Mucosa of rectum (tissue), 2 donors: ENCODE measurements at regions not wholly inside any gene's neighbourhood (a gene's known extent, or its start where the extent isn't known, plus 50 kb on each side); places are given as distances from the start of the nearest gene placed in this dataset.

Experiments
- H3K27ac ChIP-seq, 2 donors: one replicate each; pipeline ENCODE4 v1.7.0; 2013; ENCODE audit warnings: inconsistent platforms in 2 of 2, low read depth in 2 of 2, low read length in 2 of 2
- H3K27me3 ChIP-seq, 2 donors: one replicate each; pipeline ENCODE4 v1.7.0; 2013; ENCODE audit warnings: low read length in 2 of 2; ENCODE audit not compliant: control insufficient read depth in 2 of 2, insufficient read depth in 2 of 2
- H3K36me3 ChIP-seq, 2 donors: one replicate each; pipeline ENCODE4 v1.7.0; 2013; ENCODE audit warnings: low read length in 2 of 2; ENCODE audit not compliant: control insufficient read depth in 2 of 2, insufficient read depth in 2 of 2
- H3K4me1 ChIP-seq, 2 donors: one replicate each; pipeline ENCODE4 v1.7.0; 2013; ENCODE audit warnings: low read length in 2 of 2, mild to moderate bottlenecking in 1 of 2; ENCODE audit not compliant: control insufficient read depth in 2 of 2, insufficient read depth in 2 of 2
- H3K4me3 ChIP-seq, 2 donors: one replicate each; pipeline ENCODE4 v1.7.0; 2013; ENCODE audit warnings: low read length in 2 of 2
- H3K9ac ChIP-seq, 2 donors: one replicate each; pipeline ENCODE4 v1.7.0; 2013; ENCODE audit warnings: low read length in 2 of 2, low read depth in 1 of 2, mild to moderate bottlenecking in 1 of 2
- H3K9me3 ChIP-seq, 2 donors: one replicate each; pipeline ENCODE4 v1.7.0; 2013; ENCODE audit warnings: low read length in 2 of 2; ENCODE audit not compliant: control insufficient read depth in 2 of 2
- donor health status: healthy.
- donor health status: Normal muscosa, but diverticular disease.

GRCh38 chr6:90984066-90984465 lies 397.2 kb upstream of the MAP3K7 start:
- Histone ChIP-seq H3K9ac (no peak overlapping the region), H3K27ac (no peak overlapping the region), H3K9me3 (no peaks in the 10 kb centered on the region), H3K27me3 (peaks cover 0 to 3% of the 10 kb centered on the region in 2 donors), H3K4me1 (no peaks in the 10 kb centered on the region), H3K36me3 (no peaks in the 10 kb centered on the region), H3K4me3 (no peak overlapping the region)

DNA sequence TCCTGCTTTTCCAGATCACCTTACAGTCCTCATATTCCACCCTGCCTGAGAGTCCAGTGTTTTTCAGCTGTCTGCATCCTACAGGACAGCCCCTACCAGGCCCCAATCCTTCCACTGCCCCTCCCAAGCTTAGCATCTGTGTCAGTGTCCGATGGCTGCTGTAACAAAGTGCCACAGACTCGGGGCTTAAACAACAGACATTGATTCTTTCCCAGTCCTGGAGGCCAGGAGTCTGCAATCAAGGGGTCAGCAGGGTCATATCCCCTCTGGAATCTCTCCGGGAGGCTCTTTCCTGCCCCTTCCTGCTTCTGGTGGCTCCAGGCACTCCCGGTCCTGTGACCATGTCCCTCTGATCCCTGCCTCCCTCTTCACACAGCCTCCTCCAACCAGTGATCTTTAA lies 396.6 kb upstream of the MAP3K7 start:
- H3K27me3 ChIP-seq, result peaks cover 0 to 3% of the 10 kb centered on the region in 2 donors
- H3K4me3 ChIP-seq, result no peak overlapping the region
- no peaks in the 10 kb centered on the region for H3K4me1 ChIP-seq
- H3K9me3 ChIP-seq, result no peaks in the 10 kb centered on the region
- H3K27ac ChIP-seq, result no peak overlapping the region
- H3K9ac ChIP-seq, result no peak overlapping the region
- no peaks in the 10 kb centered on the region for H3K36me3 ChIP-seq

DNA sequence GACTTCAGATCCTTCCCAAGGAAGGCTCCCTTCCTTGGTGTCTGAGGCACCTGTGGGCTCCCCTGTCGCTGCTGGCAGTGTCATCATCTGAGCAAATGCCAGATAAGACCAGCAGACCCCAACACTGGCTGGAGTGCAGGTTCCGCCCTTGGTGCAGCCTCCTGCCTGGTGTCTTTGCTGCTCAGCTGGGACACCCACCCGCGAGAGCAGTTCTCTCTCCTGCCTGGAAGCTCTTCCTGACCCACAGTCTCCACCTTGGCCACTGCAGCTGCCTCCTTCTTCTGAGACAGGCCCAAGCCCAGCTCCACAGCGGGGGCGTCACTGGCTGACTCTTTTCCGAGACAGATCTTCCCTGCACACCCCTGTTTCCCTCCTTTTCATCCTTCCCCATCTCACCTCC lies 395.7 kb upstream of the MAP3K7 start:
- H3K4me1 ChIP-seq, result no peaks in the 10 kb centered on the region
- H3K9ac ChIP-seq, result no peak overlapping the region
- H3K36me3 ChIP-seq, result no peaks in the 10 kb centered on the region
- H3K27me3 ChIP-seq, result peaks cover 0 to 3% of the 10 kb centered on the region in 2 donors
- H3K27ac ChIP-seq, result no peak overlapping the region
- no peaks in the 10 kb centered on the region for H3K9me3 ChIP-seq
- H3K4me3 ChIP-seq, result no peak overlapping the region

DNA sequence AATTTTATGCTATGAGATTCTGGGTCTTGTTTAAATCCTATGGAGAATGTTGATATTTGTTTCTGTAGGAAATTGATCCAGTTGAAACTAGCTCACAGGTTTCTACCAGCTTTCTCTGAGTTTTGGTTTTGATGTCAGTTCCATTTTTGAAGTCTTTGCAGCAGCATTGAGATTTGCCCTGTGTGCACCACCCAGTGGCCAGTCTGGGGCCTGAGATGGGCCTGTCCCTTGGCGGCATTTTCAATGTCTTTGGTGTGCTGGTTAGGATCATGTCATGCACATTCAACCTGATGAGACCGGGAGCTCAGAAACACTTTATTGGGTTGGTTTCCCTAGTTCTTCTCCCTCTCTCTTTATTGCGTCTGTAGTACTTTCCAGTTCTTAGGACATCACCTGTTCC lies 395.2 kb upstream of the MAP3K7 start:
- no peaks in the 10 kb centered on the region for H3K36me3 ChIP-seq
- H3K4me1 ChIP-seq, result no peaks in the 10 kb centered on the region
- no peak overlapping the region for H3K9ac ChIP-seq
- no peaks in the 10 kb centered on the region for H3K9me3 ChIP-seq
- H3K4me3 ChIP-seq, result no peak overlapping the region
- H3K27me3 ChIP-seq, result peaks cover 0 to 3% of the 10 kb centered on the region in 2 donors
- no peak overlapping the region for H3K27ac ChIP-seq

- H3K4me3 ChIP-seq, result no peak overlapping the region
- H3K9ac ChIP-seq, result no peak overlapping the region
- H3K9me3 ChIP-seq, result no peaks in the 10 kb centered on the region
- no peak overlapping the region for H3K27ac ChIP-seq
- no peaks in the 10 kb centered on the region for H3K4me1 ChIP-seq
- peaks cover 0 to 3% of the 10 kb centered on the region in 2 donors for H3K27me3 ChIP-seq
- no peaks in the 10 kb centered on the region for H3K36me3 ChIP-seq
Measured at GRCh38 chr6:90978046-90978445, 391.2 kb upstream of the MAP3K7 start.

- Histone ChIP-seq H3K4me3 (no peak overlapping the region), H3K9ac (no peak overlapping the region), H3K36me3 (no peaks in the 10 kb centered on the region), H3K27ac (no peak overlapping the region), H3K4me1 (no peaks in the 10 kb centered on the region), H3K9me3 (no peaks in the 10 kb centered on the region), H3K27me3 (peaks cover 0 to 3% of the 10 kb centered on the region in 2 donors)
Measured at GRCh38 chr6:90977513-90977912, 390.6 kb upstream of the MAP3K7 start.

DNA sequence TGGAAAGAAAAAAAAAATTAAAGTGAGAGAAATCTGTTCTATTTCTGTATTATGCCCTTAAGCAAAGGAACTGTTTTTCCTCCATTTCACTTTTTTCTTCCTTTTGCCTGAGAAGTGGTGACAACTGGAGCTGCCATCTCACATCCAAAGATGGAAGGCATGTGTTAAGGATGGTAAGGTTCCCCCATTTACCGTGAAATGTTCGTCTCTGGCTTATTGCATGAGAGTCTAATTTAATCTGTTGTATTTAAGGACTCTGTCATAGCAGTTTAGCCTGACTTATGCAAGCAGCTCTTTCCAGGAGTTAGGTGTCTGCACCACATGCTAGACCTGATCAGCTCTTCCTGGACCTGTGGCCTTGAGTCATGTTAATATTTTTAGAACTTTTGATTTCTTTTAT lies 389.5 kb upstream of the MAP3K7 start:
- Histone ChIP-seq H3K9ac (no peak overlapping the region), H3K36me3 (no peaks in the 10 kb centered on the region), H3K4me1 (no peaks in the 10 kb centered on the region), H3K27ac (no peak overlapping the region), H3K9me3 (no peaks in the 10 kb centered on the region), H3K27me3 (no peaks in the 10 kb centered on the region), H3K4me3 (no peak overlapping the region)

DNA sequence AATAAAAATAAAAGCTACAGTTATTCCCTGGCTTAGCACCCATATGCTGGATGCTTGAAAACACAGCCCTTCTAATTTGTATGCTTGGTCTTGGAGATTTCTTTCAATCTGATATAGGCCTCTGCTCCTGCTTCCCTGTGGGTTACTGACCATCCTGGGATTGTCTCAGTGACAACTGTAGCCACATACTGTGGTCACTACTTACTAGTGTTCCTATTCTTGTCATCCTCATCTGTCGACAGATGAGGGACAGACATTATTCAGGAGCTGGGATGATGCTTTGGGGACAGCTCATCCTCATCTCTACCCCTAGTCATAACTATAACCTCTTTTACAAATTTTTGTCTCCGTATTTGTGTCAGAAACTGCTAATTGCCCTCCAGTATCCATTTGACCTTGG lies 388.9 kb upstream of the MAP3K7 start:
- no peak overlapping the region for H3K27ac ChIP-seq
- H3K36me3 ChIP-seq, result no peaks in the 10 kb centered on the region
- H3K9ac ChIP-seq, result no peak overlapping the region
- no peak overlapping the region for H3K4me3 ChIP-seq
- no peaks in the 10 kb centered on the region for H3K9me3 ChIP-seq
- H3K27me3 ChIP-seq, result no peaks in the 10 kb centered on the region
- no peaks in the 10 kb centered on the region for H3K4me1 ChIP-seq

GRCh38 chr6:90973188-90973587 lies 386.3 kb upstream of the MAP3K7 start:
- Histone ChIP-seq H3K4me3 (no peak overlapping the region), H3K27me3 (no peaks in the 10 kb centered on the region), H3K36me3 (no peaks in the 10 kb centered on the region), H3K9ac (no peak overlapping the region), H3K9me3 (no peaks in the 10 kb centered on the region), H3K27ac (no peak overlapping the region), H3K4me1 (no peaks in the 10 kb centered on the region)

GRCh38 chr6:90970672-90971071 lies 383.8 kb upstream of the MAP3K7 start:
- no peaks in the 10 kb centered on the region for H3K36me3 ChIP-seq
- H3K4me3 ChIP-seq, result no peak overlapping the region
- no peaks in the 10 kb centered on the region for H3K27me3 ChIP-seq
- H3K9me3 ChIP-seq, result no peaks in the 10 kb centered on the region
- no peak overlapping the region for H3K27ac ChIP-seq
- no peak overlapping the region for H3K9ac ChIP-seq
- H3K4me1 ChIP-seq, result no peaks in the 10 kb centered on the region

GRCh38 chr6:90967471-90967870 lies 380.6 kb upstream of the MAP3K7 start:
- Histone ChIP-seq H3K4me3 (no peak overlapping the region), H3K9me3 (no peaks in the 10 kb centered on the region), H3K4me1 (no peaks in the 10 kb centered on the region), H3K36me3 (no peaks in the 10 kb centered on the region), H3K9ac (no peak overlapping the region), H3K27me3 (no peaks in the 10 kb centered on the region), H3K27ac (no peak overlapping the region)
